HG03571 (cell line): ENCODE measurements at regions not wholly inside any gene's neighbourhood (a gene's known extent, or its start where the extent isn't known, plus 50 kb on each side); places are given as distances from the start of the nearest gene placed in this dataset.

ENCODE experiments used
- ATAC-seq: cut with Tn5 transposase; IDR thresholded peaks from one replicate; pipeline ENCODE4 v1.9.1; 2021; ENCODE audit not compliant: unreplicated experiment

DNA sequence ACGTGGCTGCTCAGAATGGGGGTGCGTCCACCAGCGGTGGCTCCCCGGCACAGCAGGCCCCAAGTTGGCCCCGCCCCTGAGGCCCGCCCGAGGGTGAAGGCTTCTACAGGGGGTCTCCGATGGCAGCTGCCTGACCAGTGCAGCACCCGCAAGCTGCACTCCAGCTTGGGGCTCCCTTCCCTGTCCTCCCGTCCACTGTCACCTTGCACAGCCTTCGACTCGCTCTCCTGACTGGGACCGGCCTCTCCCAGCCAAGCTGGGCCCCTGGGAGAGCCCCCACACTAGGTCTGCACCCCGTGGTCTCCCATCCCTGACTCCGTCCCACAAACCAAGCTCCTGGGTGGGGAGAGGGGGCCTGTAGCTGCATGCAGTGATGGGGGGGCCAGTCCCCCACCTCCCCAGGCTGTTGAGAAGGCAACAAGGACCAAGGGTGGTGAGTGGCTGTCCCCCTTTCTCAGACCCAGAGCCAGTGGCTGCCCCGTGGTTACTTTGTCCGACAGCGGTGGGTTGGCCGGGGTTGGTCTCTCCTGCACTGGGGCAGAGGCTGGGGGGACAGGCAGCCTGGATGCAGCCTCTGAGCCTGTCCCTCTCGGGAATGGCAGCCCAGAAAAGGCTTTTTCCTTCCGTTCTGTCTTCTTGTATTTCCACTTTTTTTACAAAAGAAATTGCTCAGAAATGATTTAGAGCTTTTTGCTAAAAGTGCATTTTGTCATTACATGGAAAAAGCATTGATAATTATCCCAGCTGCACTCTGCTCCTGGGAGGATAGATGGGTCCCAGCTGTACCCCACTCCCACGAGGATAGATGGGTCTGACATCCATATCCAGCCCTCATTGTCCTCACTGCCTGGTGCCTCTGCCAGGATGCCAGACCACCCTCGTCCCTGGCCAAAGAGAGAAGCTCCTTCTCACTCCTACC, 217.0 kb downstream of the KIF26A start:
- ATAC-seq = no peak

DNA sequence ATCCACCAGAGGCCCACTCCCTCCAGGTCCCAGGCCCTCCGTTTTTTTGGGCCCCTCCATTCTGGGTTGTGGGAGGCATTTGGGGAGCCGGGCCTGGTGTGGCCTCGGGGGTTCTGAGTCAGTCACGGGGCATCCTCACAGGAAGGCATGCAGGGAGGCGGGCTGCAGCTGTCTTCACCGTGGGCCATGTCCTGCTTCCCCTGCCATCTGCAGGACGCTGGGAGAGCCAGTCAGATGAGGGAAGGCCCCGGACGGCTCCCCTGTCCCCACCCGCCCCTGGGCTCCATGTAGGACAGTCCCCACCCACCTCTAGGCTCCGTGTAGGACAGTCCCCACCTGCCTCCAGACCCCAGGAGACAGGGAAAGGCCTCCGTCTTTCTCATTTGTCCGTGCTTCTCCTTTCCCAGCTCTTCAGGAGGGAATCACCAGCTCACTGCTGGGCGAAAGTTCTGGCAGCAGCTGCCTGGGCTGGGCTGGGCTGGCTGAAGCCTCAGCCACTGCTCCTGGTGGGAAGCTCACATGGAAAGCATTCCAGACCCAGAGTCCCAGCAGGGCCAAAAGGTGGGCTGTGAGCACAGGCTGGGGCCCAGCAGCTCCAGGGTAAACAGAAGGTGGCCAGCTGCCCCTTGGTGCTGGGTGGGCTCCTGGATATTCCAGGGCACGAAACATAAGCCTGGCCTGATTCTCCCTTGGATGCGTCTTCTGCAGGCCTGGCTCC, 217.8 kb downstream of the KIF26A start:
- no peak for ATAC-seq

DNA sequence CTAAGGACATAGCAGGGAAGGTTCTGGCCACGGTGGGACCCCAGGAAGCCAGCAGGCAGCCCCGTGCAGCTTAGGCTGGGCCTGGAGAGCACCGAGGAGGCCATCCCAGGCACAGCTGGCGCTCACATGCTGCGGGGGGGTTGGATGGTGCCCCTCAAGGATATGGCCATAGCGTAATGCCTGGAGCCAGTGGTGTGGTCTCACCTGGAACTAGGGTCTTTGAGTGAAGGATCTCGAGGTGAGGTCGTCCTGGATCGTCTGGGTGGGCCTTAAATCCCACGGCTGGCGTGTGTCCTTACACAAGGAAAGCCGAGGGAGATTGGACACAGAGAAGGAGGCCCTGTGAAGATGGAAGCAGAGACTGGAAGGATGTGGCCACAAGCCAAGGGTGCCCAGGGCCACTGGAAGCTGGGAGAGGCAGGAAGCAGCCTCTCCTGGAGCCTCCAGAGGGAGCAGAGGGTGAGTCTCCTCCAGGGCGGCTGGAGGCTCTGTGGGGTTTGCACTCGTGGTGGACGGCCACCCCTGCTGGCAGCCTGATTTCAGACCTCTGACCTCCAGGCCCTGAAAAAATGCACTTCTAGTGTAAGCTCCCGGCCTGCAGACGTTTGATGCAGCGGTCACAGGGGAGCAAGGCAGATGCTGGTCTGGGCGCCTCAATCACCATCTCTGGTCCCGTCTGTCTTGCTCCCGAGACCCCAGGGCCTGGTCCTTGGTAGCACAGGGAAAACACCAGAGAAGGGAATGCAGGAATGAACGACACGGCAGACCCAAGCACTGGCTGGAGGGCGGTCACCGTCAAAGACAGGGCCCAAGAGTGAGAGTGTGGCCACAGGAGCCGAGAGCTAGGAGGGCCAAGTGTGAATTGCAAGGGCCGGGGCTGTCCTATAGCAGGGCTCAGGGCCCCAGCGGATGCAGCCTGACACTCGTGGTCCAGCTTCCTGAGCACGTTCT, 218.6 kb downstream of the KIF26A start:
- ATAC-seq = no peak

DNA sequence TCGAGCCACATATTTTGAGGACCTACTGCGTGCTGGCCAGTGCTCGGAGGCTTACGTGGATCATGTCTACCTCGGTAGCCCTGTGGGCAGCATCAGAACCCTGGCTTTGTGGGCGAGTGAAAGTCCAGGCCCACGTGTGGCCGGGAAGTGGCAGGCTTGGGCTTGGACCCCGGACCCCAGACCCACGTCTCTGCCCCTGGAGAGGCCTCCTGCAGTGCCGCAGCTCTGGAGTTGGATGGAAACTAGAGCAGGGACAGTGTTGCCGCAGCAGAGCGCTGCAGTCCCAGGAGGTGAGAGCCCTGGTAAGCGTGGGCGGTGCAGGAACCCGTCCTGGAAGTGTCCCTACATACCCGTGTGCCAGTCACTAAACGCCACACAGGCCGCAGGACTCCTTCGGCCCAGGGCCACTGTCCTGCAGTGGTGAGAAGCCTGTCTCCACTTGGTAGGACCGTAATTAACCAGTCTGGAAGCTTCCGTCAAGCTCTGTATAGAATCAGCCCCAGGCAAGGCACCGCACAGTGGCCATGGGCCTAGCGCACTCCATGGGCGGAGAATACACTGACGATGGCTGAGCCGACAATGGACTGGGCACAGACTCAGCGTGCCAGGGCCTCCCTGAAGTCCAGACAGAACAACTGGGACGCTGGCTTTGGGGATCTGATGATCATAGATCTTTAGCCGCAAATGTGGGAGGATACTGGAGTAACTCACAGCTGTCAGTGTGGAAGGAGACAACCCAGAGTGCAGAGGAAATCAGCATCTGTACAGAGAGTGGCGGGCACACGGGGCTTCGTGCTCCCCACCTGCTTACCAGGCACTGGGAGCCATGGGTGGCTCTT, 219.5 kb downstream of the KIF26A start:
- ATAC-seq = no peak

DNA sequence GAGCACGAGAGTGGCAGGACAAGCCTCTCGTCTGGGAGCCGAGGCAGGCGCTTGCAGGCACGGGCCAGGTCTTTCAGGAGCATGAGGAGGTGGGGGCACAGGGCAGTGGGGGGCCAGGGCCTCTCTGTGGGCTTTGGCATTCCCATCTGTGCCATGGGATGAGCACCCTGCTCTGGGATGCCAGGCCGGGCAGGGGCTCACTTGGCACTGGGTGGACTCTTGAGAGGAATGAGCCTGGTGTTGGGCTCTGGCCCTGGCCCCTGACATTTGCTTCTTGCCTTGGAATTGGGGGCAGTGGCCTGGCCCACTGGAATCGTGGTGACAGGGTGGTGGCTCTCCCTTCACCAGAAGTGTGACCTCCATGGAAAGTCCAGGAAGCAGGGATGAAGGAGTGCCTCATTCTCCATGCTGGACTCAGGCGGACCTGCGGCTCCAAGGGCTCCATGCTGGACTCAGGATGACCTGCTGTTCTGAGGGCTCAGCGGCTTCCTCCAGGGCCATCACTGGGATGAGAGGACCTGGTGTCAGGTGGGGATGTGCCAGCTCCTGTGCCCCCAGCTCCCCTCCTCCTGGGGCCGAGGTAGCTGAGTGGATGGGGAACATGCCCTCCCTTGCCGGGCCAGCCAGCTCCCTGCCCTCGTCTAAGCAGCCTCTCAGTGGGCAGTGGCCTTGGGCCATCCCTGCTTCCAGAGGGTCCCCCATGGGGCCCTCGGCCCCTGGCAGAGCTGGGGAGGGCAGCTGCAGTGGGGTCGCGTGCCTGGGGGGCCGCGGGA, 220.3 kb downstream of the KIF26A start:
- ATAC-seq = no peak

DNA sequence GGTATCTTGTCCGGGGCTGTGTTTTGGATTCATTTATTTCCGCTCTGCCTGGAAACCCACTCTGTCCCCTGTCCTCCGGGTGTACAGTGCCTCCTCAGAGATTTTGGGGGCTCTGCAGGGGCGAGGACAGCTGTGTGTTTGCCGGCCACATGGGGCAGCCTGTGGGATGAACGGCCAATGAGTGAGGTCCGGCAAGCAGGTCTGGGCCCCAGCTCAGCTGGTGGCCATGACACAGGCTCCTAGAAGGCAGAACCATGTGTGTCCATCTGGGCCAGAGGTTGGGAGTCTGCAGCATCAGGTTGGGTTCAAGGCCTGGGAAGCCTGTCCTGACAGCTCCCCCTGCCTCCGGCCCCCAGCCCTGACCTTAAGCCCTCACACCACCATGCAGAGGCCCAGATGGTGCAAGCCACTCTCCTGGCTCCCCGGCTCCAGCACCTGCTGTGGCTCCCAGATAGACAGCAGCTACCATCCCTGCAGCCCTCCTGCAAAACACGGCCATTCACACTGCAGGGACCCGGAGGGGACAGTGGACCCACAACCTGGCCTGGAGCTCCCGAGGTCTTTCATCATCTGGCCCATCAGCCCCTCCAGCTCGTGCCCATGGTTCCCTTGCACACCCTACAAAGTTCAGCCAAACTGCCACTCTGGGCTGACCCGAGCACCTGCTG, 220.1 kb upstream of the C14orf180 start:
- ATAC-seq = no peak

DNA sequence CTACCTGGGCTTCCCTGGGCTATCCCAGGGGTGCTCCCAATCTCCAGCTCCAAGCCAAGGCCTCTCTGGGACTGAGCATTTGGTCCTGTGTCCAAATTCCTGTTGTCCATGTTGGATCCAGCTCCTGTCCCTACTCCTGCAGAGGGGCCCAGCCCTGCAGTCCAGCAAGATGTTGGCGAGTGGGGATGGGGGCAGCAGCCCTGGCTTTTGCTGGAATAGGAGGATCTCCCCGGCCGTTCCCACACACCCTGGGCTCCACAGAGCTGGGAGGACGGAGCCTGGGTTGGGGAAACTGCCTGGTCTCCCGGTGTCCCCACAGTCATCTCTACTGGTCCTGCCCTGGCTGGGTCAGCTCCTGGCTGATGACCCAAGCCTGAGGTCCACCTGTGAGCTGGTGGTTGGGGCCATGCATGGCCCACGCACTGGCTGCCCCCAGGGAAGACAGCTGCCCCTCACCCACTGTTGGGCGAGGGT, 219.6 kb upstream of the C14orf180 start:
- ATAC-seq = no peak

DNA sequence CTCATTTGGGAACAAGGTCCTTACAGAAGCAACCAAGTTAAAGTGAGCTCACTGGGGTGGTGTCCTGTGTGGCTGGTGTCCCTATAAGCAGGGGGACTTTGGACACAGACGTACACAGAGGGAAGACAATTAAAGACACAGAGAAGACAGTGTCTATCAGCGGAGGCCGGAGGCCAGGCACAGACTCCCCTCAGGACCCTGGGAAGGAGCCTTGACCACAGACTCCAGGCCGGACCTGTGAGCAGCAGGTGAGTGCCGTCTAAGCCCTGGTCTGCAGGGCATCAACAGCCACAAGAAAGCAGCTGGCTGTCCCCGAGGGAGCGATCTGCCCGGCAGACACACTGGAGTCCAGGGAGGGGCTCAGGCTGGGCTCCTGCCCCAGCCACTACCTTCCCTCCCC, 219.1 kb upstream of the C14orf180 start:
- ATAC-seq = no peak

DNA sequence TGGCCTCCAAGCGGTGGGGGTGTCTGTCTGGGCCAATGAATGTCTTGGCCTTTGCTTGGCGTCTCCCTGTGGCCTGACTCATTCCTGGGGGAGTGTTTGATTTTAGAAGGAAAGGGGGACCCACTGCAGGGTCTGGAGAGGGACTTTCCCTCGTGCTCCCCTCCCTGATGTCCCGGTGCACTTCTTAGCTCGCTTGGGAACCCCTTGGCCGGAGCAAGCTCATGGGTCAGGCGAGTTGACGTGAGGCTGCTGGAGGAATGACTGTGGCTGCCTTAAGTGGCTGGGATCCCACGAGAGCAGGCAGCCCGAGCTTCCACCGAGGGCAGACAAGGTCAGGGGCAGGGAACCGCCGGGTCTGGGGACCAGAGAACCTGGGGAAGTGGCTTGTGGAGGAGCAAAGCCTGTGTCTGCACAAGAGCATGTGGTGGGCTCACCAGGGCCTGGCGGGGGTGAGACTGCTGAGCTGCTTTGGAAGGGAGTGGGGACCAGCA, 218.4 kb upstream of the C14orf180 start:
- ATAC-seq = no peak

DNA sequence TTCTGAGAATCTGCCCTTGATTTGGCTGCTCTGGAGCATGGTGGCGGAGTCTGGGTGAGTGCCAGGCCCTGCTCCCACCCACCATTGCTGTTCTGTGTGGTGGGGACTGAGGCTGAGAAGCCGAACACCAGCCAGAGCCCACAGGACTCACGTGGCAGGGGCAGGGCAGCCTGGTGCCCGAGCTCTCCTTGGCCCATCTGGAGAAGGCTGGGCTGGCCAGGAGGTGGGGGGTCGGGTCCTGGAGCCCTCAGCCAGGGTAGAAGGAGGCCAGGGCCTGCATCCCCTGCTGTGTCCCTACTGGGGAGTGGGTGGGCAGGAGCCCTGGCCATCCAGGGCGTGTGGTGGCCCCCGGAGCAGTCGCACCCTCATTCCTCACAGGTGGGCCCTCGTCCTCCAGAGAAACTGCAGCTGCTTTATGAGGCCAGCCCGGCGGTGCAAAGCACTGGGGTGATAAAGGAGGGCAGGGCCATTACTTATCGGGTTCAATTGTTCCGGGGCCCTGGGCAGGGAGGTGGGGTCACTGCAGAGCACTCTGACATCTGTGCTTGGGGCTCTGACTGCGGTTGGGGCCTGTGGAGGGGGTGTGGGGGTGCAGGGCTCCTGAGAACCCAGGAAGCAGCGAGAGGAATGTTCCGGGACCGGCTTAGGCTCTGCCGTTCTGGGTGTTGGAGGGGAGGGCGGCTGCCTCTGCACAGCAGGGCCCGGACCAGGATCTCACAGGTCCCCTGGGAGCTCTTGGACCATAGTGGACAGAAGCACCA, 217.5 kb upstream of the C14orf180 start:
- no peak for ATAC-seq

DNA sequence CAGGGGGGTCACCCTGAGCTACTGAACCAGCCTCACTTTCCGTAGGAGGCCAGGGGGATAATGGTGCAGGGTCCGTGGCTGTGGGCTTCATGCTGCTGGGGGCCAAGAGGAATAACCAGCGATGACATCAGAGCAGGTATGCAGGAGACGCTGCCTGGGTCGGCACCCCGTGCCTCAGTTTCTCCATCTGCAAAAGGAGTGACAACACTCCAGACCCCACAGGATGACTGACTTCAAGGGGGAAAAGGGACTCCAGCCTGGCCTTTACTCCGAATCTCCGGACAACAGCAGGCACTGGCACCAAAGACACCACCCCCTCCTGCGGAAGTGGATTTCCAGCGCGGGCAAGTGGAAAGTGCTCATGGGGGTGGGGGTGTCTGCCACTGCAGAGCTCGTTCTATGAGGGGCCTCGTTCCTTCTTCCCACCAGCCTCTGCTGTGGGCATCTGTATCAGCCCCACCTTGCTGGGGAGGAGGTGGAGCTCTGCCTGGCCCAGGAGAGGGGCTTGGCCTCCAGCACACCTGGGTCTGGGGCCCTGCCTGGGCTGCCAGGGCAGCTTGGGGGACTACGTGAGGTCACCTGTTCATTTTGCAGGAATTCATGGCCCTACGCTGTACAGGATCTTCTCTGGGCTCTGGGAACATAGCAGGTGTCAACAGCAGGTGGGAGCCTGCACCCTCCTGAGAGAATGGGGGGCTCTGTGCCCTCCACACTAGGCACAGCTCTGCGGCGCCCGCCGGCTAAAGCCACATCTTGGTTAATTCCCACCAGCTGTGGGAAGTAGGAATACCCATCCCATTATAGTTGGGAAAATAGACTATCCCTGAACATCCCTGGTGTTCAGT, 216.6 kb upstream of the C14orf180 start:
- ATAC-seq = no peak

DNA sequence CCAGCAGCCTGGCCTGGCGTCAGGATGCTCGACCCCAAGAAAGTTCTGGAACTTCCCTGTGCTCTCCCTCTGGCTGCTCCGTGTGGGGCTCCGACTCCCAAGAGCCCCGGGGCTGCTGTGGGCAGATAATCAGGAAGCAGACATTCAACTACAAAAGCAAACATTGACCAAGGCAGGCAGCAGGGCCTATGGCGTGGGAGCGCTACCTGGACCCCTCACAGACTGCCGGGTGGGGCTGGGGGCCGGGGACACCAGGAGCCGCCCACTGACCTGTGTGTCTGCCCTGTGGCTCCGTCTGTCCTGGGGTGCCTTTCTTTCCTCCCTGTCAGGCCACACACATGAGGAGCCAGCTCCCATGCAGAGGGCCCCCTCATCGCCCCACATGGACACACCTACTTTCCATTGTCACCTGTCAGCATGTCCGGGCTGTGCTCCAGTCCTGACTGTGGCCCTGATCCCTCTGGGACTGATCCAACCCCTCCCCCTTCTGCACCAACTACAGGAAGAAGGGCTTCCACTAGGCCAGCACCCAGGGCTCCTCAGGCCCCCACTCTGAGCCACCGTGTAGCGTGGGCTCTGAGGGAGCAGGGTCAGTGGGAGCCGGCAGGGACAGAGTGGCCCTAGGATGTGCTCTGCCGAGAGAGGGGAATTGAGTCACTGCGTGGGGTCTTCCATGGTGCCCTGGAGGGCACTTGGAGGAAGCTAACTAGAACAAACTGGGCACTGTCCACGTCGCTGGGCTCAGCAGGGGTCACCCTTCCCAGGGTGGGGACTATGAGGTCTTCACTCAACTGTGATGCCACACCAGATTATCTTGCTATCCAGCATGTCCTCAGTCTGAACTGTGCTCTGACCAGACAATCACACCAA, 215.4 kb upstream of the C14orf180 start:
- ATAC-seq = no peak

DNA sequence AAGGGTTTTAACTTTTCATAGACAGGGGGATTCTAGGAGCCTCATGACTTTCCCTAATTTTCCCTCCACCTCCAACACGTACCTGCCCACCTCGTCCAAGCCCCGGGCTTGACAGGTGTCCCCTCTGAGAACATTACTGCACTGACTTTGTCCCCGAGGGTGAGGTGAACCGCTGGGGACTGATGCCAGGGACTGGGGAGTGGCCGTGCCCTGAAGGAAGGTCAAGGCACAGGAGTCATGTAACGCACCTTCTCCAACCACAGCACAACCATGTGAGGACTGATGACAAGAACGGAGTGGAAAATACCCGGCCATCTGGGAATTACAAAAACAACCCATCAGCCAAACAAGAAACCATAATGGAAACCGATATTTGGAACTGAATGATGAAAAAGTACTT, 214.7 kb upstream of the C14orf180 start:
- ATAC-seq = no peak

DNA sequence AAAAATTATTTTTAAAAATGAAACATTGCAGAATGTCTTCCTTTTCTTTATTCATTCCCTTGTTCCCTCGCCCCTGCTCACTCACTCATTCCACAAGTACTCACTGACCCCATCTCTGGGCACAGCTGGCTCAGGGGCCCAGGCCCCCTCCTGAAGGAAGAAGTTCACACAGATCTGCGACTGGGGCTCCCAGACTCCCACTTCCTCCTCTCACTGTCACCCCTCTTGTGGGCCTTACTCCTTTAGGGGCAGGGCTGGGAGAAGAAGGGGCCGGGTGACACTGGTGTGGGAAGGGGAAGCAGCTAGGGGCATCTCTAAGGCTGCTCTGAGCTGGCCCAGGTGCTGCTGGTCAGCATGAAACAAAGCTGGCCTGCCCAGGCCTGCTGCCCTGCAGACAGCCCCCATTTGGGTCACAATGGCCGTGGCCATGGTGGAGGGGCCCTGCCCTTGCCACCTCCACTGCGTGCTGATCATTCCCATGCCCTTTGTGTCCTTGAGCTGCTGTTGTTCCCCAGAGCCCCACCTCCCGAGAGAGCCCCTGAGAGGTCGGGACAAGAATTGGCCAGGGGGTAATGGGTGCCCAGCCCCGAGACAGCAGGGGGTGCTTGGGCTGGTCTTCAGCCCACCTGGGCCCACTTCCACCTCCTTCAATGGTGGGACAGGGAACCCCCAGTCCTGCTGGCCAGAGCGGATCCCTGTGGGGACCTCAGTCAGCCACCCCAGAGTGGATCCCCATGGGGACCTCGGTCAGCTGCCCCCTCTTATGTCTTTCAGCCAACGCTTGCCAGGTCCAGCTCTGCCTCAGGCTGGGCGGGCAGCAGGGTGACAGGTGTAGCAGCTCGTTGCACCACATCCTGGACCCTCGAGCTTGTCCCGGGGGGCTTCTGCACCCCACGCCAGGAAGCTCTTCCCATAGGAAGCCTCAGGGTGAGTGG, 212.4 kb upstream of the C14orf180 start:
- ATAC-seq = no peak
